NCI-H1417 treated with DMSO at 0.1 percent for 48 hours (cell line): ENCODE measurements at regions not wholly inside any gene's neighbourhood (a gene's known extent, or its start where the extent isn't known, plus 50 kb on each side); places are given as distances from the start of the nearest gene placed in this dataset.
"Not testable (repeated sequence)": the region's sequence is repeated elsewhere in the genome, so short reads cannot be mapped to it uniquely, and the experiment has no call there.

Source experiments
- DNase-seq: peaks from one replicate; lab custom pipeline; 2025; lab: John Stamatoyannopoulos, UW

DNA sequence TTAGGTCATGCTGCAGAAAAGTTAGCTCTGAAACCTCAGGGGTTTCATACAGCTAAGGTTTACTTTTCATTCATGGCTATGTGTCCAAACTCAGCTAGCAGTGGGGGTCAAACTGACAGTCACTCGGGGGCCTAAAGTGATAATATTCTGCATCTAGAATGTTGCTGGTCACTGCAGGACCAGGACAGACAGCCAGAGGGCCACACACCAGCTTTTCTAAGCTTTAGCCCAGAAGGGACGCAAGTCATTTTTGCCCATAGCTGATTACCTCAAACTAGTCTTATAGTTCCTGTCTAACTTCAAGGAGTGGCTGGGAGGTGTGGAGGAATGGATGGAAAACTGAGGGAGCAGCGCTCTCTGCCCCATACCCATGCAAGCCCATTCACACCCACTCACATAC, 163.0 kb upstream of the NLRP1 start:
- DNase-seq: no peak

DNA sequence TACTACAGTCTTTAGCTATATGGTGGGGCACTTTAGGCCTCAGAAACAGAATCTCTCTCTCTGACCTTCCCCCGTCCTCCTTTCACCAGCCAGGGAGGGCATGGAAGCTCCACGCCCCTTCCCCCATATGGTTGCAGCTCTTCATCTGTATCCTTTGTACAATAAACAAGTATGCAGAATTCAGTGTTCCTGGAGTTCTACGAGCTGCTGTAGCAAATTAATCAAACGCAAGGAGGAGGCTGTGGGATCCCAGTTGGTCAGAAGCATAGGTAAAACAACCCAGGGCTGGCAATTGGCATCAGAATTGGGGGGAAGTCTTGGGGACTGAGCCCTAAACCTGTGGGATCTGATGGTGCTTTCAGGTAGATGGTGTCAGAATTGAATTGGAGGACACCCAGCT, 163.7 kb upstream of the NLRP1 start:
- no peak for DNase-seq

DNA sequence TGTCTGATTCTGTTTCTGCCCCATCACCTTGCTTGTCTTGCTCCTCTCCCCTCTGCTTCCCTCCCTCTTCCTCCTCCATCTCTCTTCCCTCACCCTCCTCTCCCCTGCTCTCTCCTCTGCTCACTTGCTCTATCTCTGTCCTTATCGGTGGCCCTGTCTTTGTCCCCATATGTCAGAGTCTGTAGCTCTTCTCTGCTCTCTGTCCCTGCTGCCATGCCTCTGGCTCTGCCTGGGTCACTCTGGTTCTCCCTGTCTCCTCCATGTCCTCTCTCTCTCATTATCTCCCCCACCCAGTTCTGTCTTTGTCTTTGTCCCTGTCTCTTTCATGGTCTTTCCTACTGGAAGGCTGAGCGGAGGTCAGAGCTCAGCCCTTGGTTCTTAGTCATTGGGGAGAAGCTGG, 169.1 kb upstream of the NLRP1 start:
- DNase-seq: no peak

DNA sequence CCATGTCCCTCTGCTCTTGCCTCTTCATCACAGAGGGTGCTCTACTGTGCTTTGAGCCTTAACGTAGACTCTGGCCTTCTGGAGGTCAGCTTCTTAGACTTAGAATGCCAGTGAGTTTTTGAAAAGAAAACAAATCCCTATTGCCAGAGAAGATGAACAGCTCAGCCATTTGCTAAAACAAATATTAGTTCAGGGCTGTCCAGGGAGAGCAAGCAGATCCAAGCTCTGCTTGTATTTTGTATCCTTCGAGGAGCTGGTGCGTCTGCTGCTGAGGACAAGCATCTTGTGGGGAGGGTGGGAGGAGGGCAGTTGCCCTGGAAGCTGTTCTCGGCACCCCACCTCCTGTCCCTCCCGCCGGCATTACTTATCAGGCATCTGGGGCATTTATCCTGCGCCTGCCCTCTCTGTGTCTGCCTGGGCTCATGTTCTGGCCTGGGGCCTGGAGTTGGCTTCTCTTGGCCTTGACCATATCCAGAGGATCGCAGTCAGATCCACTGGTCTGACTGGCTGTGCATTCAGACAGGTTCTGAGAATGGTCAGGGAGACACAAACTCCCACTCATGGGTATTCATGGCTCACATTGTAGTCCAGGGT, 173.1 kb upstream of the NLRP1 start:
- DNase-seq: no peak

DNA sequence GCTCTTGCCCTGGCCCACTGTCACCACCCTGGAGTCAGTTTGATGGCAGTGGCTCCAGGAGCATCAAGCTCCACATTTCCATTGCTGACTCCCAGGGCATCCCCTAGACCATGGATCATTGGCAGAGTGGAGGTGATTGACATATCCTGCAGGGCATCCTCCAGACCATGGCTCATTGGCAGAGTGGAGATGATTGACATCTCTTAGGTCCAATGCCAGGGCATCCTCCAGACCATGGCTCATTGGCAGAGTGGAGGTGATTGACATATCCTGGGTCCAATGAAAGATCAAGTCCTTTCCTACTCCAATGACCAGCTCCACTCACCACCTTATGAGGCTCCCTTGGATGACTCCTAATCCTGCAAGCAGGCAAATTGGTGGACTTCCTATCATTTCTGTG, 174.3 kb upstream of the NLRP1 start:
- no peak for DNase-seq

DNA sequence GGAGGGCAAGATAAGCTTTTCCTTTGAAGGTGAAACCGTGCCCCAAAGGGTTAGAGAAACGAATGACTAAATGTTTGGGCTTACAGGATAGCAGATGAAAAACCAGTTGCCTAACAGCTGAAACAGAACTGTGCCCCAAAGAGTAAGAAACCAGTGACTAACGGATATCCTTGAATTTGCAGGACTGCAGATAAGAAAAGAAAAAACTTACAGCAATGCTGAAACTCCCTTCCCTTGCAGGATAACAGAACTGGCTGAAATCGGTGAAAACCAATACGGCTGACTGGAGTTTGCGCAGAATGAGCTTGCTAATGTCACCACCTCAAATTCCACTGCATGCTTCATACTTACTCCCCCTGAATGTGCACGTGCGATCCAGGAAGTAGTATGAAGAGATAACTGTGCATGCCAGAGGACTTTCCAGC, 175.2 kb upstream of the NLRP1 start:
- DNase-seq: no peak

DNA sequence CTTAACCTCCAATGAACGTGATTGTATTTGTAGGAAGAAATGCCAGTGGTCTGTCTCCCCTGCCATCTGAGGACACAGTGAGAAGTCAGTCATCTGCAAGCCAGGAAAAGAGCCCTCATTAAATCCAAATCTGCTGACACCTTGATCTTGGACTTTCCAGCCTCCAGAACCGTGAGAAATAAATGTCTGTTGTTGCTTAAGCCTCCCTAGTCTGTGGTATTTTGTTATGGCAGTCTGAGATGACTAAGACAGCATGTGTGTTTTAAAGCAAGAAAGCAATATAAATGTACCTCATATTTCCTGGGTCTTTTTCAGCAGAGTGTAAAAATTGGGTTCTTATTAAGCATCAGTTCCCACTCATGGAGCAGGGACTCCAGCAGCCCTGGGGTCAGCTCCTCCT, 177.9 kb upstream of the NLRP1 start:
- no peak for DNase-seq

DNA sequence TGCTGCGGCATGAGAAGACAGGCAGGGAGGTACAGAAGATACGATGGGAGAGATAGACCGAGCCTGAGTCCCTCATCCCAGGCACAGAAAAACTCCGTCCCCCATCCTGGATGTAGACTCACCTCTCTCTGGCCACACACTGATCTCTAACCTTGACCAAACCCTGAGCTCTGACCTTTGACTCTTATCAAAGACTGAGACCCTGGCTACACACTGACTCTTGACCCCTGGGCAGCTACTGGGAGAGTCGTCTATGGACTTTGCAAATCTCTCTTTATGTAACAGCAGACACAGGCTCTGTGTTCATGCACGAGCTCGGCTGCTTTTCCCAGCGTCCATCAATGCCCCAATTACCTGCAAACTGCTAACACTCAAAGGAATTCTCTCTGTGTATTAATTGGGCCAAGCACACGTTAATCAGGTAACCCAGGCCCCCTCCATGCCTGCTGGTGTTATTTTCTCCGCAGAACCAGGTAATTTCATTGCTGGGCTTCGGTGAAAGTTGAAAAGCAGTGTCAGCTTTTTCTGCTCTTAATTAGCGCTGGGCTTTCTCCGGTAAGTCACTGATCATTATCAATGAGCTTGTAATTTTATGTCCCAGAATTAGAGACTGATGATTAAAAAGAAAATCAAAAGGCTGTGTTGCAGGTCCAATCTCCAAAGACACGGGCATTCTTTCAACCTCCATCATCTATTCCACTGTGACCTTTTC, 179.4 kb upstream of the NLRP1 start:
- no peak for DNase-seq

DNA sequence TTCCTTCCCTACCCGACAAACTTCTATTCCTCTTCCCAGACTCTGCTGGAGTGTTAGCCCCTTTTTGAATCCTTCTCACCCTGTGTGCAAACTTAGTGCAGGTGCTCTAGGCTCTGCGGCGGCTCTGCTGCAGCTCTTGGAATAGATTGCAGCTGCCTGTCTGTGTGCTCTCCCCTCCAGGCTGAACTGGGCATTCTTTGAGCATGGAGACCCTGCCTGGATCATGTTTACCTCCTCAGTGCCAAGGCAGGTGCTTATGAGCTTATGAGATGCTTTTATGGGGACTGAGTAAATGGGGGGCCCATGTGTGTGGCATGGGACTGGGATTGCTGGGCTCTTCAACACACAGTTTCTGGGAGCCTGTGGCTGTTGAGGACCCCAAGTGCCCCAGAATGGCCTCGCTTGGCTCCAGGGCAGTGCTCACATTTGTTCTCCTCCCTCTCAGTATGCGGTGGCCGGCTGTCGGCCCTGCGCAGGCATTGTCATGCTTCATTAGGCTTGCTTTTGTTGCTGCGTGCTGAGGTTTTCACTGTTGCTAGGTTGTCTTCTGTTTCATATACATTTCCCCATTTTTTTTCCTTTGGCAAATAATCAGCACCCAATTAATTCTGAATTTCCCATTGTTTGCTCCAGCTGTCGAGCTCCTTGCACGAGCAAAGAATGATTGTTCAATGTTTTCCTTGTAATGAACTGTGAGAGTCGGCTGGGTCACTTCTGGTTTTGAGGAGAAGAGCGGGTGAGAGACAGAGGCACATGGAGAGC, 185.5 kb upstream of the NLRP1 start:
- DNase-seq: peak; percentile 90

DNA sequence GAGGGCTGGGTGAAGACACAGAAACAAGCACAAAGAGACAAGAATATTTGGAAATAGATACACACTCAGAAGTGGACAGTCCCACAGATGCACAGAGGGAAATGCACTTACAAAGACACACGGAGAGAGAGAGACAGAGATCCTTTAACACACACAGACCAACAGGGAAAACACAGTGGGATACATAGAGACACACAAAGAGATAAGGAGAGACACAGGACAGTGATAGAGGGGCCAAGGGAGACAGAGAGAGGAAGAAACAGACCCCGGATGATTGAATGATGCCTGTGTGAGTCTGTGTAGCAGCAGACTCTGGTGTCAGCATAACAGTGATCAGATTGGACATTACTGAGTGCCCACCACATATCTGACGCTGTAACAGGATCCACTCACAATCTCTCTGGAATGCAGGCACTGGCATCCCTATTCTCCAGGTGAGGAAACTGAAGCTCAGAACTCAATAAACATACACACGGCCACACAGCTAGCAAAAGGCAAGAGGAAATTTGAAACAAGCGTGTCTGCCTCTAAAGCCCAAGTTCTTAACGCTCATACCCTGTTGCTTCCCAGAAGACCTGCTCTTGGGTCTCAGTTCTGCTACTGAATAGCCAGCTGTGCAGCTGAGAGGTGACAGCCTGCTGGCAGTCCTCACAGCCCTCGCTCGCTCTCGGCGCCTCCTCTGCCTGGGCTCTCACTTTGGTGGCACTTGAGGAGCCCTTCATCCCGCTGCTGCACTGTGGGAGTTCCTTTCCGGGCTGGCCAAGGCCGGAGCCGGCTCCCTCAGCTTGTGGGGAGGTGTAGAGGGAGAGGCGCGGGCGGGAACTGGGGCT, 186.3 kb upstream of the NLRP1 start:
- no peak for DNase-seq

DNA sequence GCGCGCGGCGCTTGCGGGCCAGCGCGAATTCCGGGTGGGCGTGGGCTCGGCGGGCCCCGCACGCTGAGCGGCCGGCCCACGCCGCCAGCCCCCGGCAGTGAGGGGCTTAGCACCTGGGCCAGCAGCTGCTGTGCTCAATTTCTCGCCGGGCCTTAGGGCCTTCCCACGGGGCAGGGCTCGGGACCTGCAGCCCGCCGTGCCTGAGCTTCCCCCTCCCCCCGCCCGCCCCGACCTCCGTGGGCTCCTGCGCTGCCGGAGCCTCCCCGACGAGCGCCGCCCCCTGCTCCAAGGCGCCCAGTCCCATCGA, 186.9 kb upstream of the NLRP1 start:
- not testable (repeated sequence) for DNase-seq

DNA sequence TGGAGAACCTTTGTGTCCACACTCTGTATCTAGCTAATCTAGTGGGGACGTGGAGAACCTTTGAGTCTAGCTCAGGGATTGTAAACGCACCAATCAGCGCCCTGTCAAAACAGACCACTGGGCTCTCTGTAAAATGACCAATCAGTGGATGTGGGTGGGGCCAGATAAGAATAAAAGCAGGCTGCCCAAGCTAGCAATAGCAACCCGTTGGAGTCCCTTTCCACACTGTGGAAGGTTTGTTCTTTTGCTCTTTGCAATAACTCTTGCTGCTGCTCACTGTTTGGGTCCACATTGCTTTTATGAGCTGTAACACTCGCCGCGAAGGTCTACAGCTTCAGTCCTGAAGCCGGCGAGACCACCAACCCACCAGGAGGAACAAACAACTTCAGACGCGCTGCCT, 187.7 kb upstream of the NLRP1 start:
- not testable (repeated sequence) for DNase-seq

DNA sequence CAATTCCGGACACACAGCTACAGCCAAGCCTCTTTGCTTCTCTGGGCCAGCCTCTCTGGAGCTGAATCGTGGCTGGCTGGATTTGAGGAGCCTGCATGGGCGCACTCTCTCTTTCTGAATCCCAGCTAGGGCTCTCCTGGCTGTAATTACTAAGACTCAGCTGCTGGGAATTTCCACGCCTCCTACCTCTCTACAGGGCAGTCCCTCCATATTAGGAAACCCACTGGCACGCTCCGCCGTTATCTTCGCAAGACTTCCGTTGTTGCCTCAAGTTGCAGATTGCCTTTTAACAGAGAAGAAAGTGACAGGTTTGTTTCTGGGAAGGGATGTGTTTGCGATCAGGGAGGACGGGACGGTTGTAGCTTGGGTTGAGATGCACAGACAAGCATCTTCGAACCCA, 188.4 kb upstream of the NLRP1 start:
- DNase-seq: no peak

DNA sequence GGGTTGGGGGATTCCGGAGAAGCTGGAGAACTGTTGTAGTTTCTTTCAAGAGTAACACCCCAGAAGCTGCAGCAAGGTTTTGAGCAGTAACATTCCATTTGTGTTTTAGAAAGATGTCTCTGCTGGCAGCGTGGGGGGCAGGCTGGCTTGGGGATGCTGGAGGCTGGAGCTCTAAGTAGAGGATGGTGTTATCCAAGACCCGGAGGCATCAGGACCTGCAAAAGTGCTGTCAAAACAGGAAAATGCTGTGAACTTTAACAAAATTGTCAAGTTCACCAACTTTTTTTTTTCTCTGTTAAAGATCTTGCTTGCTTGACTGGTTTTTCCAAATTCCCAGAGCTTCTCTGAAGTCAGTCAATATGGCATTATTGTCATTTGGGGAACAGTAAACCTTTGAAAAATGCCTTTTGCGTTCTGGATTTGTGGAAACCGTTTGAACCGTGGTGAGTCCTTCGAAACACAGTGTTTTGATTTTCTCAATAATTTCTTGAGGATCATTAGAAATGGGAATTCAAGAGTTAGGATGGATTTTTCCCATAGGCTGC, 189.6 kb upstream of the NLRP1 start:
- DNase-seq: no peak

DNA sequence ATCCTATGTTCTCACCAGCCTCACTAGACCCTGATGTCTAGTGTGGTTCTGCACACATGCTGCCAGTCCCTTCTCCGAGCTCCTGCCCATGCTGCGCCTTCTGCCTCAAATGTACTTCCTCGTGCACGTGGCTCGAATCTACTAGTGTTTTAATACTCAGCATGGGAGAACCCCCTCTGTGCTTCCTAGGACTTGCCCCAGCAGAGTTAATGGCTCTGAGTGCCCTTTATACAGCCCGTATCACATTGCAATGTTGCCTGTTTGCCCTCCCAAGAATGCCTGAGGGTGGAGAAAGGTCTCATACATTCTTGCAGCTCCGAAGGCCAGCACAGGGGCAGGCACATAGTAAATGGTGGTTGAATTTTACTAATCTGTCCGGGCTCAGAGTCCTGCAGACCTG, 190.8 kb upstream of the NLRP1 start:
- DNase-seq: no peak

DNA sequence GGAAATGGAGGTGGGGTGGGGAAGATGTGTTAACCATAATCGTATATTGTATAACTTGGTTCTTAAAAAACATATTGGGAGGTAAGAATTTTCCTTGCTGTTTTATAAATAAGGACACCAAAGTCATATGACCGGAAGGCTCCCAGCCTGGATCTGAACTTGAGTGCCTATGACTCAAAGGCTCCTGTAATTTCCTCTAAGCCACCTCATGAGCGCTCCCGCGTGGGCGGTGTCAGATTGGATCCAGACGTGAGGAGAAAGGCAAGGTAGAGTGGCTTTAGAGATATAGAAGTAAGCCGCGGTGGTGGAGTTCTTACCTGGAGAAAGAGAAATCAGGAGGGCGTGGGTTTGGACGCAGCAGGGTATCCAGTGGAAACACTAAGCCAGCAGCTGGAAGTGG, 196.2 kb upstream of the NLRP1 start:
- no peak for DNase-seq

DNA sequence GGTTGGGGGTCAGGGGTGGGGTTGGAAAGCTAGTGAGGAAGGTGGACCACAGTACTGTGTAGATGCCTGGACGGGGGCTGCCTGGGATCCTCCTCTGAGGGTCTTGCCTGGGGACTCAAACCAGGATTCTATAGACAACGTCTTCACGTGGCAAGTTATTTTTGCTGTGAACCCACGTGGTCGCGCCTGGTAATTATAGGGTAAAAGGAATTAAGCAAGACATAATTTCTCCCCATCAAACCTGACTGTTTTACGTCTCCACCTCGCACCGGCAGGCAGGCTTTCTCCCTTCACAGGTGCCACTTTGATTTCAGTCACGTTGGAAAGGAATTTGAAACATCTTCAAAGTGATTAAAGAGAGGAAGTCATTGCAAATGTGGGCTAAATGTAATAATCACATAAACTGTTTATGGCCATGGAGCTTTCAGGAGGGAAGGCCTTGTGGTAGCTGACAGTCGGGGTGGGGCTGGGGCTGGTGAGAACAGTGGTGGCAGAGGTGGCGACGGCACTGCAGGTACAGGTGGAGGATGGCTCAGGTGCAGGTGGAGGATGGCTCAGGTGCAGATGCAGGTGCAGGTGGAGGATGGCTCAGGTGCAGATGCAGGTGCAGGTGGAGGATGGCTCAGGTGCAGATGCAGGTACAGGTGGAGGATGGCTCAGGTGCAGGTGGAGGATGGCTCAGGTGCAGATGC, 197.1 kb upstream of the NLRP1 start:
- no peak for DNase-seq

DNA sequence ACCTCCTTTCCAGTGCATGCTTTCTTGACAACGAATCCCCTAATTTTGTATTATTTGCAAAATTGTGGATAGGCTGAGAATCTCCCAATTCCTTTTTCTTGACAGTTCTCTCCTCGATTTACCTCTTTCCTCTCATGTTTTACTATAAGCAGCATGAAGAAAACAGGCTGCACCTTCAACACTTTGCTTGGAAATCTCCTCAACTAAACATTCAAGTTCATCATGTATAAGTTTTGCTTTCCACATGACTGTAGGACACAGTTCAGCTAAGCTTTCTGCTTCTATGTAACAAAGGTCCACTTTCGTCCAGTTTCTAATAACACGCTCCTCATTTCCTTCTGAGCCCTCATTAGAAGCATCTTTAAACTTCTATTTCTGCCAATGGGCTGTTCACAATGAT, 199.0 kb upstream of the NLRP1 start:
- DNase-seq: no peak

DNA sequence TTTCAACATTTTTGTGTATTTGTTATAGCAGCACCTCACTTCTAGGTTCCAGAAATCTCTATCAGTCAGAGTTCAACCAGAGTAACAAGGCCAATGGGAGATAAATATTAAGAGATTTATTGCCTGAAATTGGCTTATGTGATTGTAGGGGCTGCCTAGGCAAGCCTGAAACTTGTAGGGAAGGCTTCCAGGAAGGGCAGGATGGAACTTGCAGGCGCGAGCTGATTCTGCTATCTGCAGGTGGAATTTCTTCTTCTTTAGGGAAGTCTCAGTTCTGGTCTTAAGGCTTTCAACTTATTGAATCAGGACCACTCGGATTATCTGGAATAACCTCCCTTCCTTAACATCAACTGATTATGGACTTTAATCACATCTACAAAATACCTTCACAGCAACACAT, 199.5 kb upstream of the NLRP1 start:
- DNase-seq: no peak

DNA sequence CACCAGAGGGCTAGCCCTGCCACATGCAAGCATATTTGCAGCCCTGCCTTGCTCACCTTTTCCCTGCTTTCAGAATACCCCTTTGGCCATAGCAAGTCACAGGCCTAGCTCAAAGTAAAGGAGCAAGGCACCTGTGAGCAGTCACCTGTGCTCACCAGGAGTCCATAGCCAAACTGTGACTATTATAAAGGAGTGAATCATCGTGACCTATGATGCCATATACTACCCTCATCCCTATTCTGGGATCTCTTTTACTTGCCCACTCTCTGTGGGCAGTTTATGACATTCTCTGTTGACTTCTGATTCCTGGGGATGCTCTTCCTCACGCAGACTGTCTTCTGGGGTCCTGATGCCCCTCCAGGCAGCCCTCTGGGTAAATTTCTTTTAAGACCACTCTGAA, 200.5 kb upstream of the NLRP1 start:
- no peak for DNase-seq

DNA sequence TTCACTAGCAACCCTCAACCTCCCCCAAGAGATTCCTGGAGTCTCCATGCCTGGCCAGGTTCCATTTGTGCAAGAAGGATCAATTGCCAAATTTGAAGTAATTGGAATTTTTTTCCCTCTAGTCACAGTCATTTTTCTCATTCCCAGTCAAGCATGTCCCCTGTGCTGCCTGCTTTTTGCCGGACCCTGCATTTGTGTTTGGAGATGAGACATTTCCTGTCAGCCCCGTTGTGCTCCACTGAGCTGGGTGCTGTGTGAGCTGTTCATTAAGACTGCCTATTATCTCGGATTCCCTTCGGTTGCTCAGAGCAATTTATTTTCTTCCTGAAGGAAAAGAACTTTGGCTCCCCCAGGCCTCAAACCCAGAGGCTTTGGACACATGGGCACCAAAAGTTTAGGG, 201.0 kb upstream of the NLRP1 start:
- DNase-seq: no peak
